ENCODE measurements at regions not wholly inside any gene's neighbourhood (a gene's known extent, or its start where the extent isn't known, plus 50 kb on each side); places are given as distances from the start of the nearest gene placed in this dataset.

- TF ChIP-seq CTCF (conservative IDR thresholded peaks at IDR 0.05; ENCODE audit: low read depth, low read length) (no peak), EZH2 (IDR thresholded peaks at IDR 0.05; ENCODE audit: low read length, unreplicated experiment) (no peak), EZH2phosphoT487 (IDR thresholded peaks at IDR 0.05; ENCODE audit: borderline replicate concordance, low read length) (no peak)
Measured at GRCh38 chr13:56622840-56623239, 517.9 kb upstream of the PRR20A start.

Measured in PC-3 (cell line).